HG03097 (cell line): ENCODE measurements at regions not wholly inside any gene's neighbourhood (a gene's known extent, or its start where the extent isn't known, plus 50 kb on each side); places are given as distances from the start of the nearest gene placed in this dataset.

ENCODE experiments used
- ATAC-seq: cut with Tn5 transposase; IDR thresholded peaks from one replicate; pipeline ENCODE4 v1.9.1; 2021; ENCODE audit not compliant: unreplicated experiment, low FRiP score

DNA sequence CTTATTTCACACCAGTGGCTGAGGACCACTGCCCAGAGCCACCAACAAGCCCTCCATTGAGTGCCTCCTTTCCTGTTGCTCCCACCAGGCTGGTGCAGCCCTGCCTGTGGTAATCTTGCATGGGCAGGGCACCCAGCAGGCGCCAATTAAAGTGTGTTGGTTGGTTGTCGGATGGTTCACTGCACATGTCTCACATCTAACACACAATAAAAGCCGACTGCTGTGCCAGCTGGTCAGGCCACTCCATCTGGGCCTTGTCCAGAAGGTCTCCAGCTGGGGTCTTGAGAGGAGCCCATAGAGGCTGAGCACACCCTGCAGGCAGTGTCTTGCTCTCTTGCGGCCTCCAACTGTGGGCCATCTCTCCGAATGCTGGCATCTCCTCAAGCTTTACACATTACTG is 494.8 kb upstream of the KLHL29 start:
- no peak for ATAC-seq

DNA sequence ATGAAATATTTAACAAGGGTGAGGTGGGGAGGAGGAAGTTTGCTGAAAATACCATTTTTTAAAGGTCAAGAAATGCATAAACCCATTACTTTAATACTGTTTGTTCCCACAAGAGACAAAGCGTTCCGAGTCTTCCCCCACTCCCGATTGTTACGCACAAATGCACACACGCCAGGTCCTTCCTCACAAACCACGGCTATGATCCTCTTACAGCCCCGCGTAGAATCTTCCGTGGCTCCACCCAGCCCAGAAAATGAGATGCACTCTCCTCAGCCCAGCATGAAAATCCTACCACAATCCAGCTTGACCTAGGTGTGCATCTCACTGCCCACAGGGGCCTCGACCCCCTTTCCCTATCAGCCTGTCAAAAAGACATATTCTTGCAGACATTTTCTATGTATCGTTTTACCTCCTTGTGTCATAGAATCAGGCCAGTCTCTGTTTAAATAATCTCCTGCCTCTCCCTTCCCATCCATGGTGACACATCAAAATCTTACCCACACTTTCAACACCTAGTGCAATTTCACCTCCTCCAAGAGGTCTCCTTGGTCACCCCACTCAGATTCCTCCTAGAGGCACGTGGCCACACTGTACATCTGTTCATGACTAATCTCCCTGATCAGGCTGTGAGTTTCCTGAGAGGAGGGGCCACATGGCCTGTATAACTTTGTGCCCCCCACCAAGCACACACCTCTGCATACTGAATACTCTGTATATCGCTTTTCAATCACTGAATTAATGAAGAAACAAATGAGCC is 491.0 kb upstream of the KLHL29 start:
- no peak for ATAC-seq

- no peak for ATAC-seq
These were observed 490.2 kb upstream of the KLHL29 start for GRCh38 chr2:22894761-22895160.

- ATAC-seq: no peak
These were observed 487.6 kb upstream of the KLHL29 start for GRCh38 chr2:22897428-22897827.

DNA sequence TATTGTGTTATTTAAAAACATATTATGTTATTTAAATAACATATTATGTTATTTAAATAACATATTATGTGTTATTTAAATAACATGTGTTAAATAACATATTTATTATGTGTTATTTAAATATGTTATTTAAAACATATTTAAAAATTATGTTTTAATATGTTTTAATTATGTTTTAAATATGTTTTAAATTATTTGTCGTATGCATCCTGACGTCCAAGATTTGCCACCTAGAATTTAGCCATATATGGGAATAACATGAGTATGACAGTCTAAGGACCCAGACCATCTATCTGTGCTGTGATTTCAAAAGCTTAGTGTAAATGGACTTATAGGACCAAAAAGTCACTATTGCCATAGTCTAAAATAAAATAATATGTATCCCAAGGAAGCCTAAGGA is 484.3 kb upstream of the KLHL29 start:
- no peak for ATAC-seq

GRCh38 chr2:22901471-22902179 is 483.4 kb upstream of the KLHL29 start:
- ATAC-seq: no peak

GRCh38 chr2:22902180-22902550 is 482.8 kb upstream of the KLHL29 start:
- ATAC-seq: no peak

DNA sequence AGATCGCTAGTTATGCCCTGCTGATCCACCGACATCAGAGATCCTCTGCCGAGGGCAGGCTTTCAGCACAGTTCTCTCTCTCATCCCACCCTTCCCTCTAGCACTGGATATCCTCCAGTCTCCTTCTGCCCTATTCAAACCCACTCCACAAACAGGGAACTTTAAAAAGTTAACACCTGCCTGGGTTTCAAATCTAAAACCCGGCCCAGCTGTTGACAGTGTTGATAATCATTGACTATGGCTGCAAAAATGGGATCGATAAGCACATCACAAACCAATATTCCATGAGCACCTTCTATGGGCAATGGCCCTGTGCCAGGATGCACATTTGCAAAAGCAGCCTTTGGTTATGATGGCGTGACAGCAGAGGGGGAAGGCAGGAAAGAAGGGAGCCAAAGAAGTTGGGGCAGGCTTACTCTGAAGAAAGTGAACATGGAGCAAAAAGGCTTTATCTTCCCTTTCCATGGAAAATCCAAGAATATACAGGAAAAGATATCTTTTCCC is 482.3 kb upstream of the KLHL29 start:
- no peak for ATAC-seq

- no peak for ATAC-seq
These were observed 481.4 kb upstream of the KLHL29 start for GRCh38 chr2:22903616-22904015.

DNA sequence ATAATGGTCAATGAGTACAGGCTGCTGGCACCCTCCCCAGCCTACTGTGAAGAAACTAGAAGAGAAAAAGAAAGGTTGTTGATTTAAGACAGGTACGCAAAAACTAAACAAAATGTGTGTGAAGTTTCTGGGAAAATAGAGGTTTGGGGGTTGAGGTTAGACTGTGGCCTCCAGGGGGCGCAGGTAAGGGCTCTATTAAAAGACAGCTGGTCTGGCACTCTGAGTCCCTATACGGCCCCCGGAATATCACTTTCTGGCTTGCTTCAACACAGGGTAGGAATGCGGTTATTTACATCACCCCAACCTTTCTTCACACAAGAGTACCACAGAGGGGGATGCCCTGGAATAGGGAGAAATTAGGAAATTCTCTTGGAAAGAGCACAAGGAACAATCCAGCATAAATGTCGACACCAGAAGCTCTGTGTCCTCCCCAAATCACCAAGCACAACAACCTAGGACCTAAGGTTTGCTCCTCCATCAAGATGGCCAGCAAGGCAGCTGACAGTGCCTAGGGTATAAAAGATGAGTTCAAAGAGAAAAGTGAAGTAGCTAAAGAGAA is 480.8 kb upstream of the KLHL29 start:
- ATAC-seq: no peak

DNA sequence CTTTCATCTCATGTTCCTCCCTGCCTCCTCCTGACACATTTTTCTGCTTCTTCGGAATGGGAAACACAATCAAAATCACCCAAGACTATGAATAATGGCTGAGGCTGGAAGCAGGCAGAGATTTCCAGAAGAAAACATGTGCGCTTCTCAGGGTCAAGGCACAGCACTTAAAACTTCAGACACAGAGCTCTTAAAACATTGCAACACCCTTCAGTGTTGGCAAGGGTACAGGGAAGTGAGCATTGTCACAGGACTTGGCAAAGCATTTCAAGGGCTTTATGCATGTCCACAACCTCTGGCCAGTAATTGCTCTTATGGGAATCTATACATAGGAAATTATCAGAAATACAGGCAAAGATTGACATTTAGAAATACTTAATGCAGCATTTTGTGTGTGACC is 477.6 kb upstream of the KLHL29 start:
- ATAC-seq: no peak

DNA sequence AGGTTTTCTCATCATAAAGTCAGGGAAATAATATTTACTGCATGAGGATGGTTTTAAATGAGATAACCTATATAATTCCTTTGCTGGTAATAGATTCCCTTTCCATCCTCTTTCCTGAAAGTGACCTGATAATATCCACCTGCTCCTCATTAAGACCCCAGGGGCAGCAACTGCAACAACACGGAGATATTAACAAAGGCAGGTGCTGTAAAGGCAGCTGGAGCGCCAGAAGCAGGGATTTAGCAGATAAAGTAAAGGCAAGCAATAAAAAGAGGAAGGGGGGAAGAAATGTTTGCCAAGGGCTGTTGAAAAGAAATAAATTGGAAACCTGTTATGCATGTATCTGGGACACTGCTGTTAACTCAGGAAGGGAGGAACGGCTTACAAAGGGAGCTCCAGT is 472.6 kb upstream of the KLHL29 start:
- ATAC-seq: no peak

GRCh38 chr2:22929998-22930397 is 455.0 kb upstream of the KLHL29 start:
- ATAC-seq: no peak

DNA sequence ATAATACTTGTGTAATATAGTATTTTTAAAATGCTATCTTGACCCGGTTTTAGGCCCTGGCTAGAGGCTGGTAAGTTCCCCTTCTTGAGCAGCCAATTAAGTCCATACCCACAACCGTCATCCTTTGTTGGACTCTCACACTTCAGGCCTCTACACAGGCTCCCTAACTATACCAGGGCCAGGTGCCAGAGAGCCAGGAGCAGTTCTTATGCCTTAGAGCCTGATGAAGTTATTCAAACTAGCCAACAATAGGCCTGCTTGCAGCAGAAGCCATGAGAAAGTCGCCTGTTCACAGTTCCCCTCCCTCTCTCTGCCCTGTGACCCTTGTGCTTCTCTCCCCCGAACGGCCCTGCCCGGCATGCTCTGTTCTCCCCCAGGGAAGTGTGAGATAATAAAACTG is 454.2 kb upstream of the KLHL29 start:
- no peak for ATAC-seq

GRCh38 chr2:22932288-22932687 is 452.7 kb upstream of the KLHL29 start:
- ATAC-seq: no peak

- ATAC-seq: no peak
These were observed 450.2 kb upstream of the KLHL29 start for GRCh38 chr2:22934747-22935146.

DNA sequence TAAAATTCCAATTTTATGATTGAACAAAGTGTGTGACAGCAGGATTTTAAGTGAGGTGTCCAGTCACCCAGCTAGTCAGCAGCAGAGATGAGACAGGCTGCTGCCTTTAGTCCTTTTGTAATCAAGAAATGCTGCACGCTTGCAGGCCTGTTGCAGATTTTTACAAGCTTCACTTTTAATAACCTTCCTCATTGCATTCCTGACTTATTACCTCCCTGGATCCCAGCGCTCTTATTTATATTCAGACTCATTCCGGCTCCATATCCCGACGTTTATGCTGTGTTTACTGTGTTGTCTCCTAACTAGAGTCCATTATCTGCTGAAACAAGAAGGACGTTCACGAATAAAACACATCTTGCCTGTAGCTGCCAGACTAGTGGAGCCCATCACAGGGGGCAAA is 442.5 kb upstream of the KLHL29 start:
- ATAC-seq: no peak

- ATAC-seq: no peak
These were observed 440.8 kb upstream of the KLHL29 start for GRCh38 chr2:22944143-22944542.

- ATAC-seq: no peak
These were observed 438.4 kb upstream of the KLHL29 start for GRCh38 chr2:22946553-22946952.

DNA sequence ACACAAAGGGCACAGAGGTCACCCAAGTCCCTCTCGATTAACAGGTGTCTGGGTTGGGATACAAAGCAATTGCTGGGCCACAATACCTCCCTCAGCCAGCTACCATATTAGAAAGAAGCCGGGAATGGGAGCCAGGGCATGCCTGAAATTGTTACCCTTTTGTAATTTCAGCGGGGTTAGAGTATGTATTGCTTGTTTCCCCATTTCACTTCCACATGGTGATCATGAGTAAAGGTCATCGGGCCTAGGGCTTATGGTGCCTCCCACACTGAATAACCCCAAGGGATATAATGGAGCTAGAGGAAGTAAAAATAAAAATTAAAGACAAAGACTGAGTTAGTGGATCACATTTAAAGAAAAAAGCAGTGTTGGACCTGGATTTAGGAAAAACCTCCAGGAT is 437.2 kb upstream of the KLHL29 start:
- no peak for ATAC-seq

DNA sequence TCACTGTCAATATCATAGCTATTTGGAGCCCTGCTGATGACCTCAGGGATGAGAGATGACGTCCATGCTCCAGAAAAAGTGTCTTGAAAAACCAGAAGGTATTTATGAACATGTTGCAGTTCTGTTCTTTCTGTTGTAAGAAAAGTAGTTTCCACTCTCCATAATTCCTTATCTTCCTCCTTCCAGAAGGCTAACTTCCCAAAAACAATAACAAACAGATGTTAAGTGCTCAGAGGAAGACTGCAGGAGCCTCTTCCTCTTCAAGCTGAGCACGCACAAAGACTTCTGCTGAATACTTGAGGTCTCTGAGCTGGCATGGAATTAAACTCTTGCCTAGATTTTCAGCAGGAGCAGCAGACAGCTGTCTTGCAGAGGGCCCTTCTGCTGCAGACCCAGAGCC is 434.5 kb upstream of the KLHL29 start:
- ATAC-seq: no peak

- ATAC-seq: no peak
These were observed 432.2 kb upstream of the KLHL29 start for GRCh38 chr2:22952656-22953225.
